ENCODE measurements at regions not wholly inside any gene's neighbourhood (a gene's known extent, or its start where the extent isn't known, plus 50 kb on each side); places are given as distances from the start of the nearest gene placed in this dataset.

DNA sequence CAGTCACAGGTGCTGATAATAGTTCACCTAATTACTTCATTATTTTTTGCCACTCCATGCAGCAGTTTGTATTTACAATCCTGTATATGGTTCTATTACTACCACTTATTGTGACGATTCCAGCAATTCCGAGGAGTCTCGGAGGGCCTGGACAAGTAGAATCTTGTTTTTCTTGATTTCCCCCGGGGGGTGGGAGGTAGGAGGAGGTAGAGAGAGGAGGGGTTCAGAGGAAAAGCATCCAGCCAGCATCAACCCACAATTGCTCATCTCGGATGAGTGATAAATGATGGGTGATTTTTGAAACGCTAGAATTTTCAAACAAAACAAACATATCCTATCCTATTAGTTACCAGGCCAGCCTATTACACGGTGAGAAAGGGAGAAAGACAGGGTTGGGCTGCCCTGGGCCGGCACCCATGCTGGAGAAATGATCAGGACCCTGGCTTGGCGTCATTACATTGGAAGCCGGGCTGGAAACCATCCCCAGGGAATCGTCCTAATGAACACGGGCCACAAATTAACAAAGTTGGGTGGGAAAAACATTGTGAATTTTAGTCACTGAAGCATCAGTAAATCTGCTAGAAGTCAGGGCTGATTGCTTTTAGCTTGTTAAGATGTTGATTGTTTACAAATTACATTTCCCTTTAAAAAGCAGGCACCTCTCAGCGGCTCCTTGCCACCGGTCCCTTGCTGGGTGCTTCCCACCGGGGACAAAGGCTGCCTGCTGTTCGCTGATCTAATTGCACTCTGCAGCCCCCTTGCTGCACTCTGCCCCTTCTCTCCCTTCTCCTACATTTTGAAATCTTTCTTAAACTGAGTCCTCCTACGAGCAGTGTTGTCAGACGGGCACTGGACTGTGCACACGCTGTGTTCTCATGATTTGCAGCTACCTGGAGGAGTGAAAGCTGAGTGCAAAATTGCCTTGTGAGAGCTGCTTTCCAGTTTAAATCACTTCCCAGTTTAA lies 95.5 kb downstream of the FAM204A start:
- DNase-seq = no peak

DNA sequence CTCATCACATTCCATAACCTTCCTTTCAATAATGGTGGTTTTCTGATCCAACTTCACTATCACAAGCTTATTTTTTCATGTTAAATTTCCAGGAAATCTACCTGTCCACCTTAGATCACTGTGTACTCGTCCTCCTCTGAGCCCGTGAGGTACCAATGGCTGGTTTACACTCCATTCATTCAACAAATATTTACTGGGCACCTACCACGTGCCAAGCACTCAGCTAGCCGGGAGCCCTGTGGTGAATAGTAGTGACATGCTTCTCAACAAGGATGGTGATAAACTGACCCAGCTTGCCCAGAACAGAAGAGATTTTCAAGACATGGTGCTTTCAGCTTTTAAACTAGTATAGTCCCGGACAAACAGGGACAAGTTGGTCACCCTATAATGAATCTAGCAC lies 98.2 kb downstream of the FAM204A start:
- DNase-seq = no peak

DNA sequence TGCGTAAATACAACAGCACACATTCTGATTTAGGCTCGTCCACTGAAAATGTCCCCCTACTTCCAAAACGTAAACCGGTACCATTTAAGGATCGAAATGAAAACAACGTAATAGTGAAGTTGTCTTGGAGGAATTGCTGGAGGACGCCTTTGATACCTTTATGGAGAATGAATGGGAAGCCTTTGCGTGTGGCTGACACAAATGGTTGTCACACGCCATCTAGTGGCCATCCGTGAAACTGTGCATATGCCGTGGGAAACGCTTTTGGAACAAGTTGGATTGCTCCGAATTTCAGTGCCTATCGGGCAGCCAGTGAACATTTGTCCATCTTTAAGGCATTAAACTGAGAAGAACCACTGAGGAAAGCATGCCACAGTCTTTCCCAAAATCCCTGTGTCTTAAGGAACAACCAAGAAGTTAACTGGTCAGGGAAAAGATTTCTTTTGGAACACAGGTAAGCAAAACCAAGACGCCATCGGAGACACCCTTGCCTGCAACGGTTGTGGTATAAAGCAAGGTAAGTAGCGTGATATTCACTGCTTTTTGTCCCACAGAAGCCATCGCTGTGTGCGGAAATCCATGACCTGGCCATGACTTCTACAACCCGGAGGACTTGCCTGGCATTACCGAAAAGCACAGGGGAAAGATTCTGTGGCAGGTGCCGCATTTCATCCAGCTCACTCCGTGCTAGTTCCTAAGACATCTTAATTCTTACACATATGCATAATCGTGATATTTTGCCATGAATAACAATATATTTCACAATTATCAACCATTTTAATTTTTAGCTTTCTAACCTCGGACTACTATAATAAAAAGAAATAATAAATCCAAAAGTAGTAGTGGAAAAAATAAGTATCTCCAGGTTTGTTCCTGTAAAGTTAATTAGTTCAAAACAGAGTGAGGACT lies 100.6 kb downstream of the FAM204A start:
- peak; percentile 90 for DNase-seq

DNA sequence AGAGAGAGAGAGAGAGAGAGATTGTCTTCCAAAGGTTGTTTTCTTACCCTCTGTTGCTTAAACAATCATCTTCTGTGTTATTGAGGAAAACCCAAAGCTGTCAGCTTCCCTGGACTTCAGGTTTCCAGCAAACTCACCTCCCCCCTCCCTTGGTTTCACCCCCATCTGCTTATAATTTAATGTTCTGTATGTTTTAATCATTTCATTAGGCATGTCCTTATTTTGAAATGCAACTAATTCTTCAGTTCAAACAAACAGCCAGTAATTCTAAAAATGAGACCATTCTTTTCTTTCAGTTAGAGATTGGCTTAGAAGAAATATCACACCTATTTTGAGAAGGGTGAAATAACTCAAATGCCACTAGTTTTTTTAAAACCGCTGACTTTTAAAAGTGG lies 102.9 kb downstream of the FAM204A start:
- DNase-seq = no peak

DNA sequence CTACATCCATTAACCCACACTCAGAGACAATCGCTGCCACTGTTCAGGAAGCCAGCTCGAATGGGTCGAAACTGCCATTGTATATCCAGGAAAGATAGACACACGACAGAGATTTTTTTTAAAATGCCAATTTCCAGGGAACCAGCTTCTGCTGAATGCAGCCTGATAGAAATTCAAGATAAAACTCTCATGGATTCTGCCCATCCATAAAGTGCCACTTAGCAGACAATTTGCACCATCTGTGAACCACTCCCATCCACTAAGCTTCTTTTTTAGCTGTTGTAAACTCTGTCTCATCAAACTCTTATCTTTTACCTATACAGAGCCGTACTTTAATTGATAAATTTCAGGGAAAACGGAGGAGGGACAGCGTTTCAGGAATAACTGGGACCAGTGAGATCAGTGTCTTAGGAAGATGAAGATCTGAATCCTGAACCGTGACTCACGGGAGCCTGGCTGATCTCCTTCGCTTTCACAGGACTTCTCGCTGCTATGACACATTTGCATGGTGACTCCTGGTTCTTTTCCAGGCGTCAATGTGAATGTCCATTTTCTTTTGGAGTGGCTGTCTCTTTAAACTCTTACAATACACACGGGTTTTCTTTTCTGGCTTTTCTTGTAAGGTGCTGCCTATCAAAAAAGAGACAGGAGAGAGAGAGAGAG lies 103.4 kb downstream of the FAM204A start:
- no peak for DNase-seq

DNA sequence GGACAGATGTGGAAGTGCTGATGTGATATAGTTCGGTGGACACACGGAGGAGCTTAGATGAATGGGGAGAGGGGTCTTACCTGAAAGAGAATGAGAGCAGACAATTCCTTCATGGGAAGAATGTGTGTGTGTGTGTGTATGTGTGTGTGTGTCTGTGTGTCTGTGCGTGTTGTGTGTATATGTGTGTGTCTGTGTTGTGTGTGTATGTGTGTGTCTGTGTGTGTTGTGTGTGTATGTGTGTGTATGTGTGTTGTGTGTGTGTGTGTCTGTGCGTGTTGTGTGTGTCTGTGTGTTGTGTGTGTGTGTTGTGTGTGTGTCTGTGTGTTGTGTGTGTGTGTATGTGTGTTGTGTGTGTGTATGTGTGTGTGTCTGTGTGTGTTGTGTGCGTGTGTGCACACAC lies 104.2 kb downstream of the FAM204A start:
- no peak for DNase-seq

DNA sequence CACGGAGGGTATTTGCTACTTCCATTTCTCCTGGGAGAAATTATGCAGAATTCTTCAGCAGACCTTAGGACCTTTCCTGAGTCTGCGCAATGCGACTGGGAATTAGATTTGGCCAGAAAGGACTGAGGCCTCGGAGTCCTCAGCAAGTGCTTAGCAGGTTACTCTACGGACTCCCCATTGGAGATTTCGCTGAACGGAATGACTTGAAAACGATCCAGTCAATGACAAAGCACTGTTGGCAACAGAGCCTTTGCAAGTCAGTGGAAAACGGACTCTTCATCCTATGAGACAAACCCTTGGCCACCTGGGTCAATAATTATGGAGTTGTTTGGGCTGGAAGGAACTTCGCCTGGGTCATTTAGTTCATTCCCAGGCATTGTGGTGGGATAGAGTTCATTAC lies 107.4 kb downstream of the FAM204A start:
- peak; percentile 62 for DNase-seq

DNA sequence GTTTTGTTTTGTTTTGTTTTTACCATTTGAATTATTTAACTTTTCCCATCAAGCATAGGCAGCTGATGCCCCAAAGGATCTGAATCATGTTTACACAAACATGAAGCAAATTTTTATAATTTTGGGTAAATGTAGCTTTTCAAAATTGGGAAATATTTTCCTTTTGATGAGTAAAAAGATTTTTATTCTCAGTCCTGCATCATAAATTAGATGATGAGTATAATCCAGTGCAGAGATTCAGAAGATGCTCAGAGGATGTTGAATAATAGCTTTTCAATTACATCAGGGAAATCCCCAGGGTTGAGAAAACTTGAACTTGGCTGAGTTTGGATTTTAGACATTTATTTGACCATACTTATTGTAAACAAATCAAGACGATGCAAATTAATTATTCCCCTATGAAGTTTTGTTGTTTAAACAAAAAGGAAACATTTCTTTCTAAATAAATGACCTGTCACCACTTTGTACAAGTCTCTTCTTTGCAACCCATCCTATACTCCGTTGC lies 121.7 kb downstream of the FAM204A start:
- no peak for DNase-seq

DNA sequence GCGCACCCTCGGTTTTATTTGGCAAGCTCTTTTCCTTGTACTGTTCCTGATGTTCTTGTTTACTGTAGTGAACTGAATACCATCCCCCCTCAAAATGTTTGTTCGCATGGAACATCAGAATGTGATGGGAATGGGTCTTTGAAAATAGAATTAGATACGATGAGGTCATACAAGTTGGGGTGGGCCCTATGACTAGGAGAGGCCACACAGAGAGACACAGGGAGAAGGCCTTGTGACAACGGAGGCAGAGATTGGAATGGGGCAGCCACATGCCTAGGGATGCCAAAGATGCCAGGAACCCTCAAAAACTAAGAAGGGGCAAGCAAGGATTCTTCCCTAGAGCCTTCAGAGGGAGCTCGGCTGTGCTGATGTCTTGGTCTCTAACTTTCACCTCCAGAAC lies 123.6 kb downstream of the FAM204A start:
- DNase-seq = no peak

DNA sequence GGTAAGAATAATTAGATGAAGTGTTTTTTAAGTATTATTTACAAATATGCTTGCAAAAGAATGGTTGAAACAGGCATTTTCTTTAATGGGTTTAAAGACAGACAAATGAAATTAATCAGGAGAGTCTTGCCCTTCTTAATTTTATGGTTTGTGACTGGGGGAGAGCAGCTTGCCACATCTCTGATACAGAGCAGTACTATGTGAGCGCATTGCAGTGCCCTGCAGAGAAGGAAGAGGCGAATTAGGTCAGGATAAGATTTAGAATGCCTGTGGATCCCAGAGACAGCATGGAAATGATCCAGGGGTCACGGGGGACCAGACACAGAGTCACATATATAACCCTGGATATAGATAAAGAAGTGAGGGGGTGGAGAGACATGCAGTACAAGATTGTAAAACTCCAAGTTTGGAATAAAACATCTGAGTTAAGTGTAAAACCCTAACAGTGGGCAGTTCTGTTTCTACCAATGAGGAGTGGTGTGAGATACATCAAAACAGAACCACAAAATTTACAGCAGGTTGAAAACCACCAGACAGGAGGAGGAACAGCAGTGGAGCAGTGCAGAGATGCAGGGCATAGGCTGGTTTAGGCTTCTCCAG lies 125.5 kb downstream of the FAM204A start:
- DNase-seq = no peak

DNA sequence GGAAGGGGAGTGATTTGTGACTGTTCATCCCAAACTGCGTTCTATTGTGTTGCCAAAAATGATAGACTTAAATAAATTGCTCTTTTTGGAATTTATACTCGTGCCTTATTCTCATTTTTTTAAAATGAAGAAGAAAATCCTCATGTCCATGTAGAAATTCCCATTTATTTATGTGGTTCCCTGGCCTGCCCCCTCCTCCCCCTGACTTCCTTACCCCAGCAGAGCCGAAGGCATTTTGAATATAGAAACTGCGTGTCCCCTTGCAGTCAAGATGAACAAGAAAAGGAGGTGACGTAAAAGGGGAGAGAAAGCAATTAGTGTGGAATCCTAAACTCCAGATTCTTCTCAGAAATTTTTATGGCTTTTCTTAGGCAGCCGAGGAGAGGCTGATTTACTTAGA lies 126.1 kb downstream of the FAM204A start:
- DNase-seq = no peak

DNA sequence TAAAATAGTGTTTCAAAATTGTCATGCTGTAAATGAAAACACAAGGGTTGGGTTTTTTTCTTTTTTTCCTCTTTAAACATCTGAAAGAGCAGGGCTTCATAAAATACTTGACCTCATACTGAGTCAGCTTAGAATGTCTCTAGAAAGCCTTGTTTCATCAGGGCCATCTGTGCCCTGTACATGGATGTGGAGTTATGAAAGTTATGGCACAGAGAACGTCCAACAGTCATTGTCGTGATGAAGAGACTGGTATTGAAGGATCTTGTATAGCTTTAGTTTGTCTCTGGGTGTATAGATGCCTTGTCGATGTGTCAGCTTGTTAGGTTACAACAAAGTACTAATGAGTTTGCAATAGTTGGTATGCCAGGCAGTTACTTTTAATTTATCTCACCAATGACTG lies 127.3 kb downstream of the FAM204A start:
- no peak for DNase-seq

DNA sequence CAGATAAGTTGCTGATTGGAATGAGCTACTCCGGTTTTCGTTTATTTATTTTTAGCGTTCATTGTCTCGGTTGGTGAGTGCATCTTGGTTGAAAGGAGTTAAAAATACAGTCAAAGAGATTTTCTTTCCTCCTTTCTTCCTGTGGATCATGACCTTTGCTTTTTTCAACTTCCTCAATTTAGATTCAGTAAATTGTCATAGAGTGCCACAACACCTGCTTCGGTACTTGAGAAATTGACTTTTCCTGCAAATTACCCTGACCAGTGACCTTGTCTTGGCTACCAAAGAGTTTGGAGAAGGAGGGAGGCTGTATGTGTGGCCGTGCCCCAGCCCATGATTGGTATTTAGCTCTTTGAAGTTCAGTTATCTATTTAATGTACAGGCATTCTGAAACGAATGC lies 128.7 kb downstream of the FAM204A start:
- no peak for DNase-seq

DNA sequence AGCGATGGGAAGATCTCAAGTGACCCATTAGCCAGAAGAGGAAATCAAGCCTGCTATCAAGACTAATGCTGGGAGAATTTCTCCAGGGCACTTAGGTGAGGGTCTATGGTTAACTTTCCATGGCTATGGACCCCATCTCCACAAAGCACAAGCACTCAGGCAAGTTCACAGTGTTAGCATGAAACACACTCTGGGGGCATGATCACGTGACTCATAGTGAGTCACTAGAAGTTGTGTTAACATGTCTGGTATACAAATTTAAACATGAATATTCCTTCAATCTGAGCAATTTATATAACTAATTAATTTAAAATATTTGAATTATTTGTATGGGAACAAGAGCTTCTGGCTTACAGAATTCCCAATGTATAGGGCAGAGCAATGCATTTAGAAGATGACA lies 131.8 kb downstream of the FAM204A start:
- no peak for DNase-seq

DNA sequence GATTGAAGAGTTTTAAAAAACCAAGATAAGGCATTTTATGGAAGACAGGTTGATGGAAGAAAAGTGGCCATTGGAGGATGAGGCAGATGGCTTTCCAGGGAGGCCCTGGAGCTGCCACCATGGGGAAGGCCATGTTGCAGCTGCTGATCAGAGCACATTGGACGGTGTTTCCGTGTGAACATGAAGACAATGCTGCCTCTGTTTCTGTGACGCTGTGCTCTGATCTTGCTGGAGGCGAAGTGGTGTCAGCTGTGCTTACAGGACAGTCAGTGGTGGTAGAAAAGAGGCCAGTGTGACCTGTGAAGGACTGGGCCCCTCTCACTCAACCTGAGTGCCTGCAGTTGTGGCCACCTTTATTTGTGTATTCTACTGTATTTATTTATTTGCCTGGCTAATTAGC lies 132.9 kb downstream of the FAM204A start:
- no peak for DNase-seq

DNA sequence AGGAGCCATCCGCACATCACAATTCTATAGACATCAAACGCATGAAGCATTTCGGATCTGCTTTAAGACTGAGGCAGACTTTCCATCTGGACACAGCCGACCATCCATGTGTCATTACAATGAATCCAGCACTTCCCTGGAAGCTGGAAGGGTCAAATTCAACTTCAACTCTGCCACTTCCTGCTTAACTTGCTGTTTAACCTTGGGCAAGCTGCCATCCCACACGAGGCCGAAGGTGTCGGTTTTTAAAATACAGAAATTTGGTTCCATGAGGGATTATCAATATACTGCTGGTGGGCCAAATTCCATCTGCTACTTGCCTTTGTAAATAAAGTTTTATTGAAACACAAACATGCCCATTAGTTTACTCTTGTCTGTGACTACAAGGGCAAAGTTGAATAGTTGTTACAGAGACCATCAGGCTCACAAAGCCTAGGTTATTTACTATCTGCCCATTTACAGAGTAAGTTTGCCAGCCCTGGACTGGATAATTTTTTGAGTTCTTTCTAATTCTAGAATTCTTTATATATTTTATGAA lies 134.6 kb downstream of the FAM204A start:
- DNase-seq = no peak

DNA sequence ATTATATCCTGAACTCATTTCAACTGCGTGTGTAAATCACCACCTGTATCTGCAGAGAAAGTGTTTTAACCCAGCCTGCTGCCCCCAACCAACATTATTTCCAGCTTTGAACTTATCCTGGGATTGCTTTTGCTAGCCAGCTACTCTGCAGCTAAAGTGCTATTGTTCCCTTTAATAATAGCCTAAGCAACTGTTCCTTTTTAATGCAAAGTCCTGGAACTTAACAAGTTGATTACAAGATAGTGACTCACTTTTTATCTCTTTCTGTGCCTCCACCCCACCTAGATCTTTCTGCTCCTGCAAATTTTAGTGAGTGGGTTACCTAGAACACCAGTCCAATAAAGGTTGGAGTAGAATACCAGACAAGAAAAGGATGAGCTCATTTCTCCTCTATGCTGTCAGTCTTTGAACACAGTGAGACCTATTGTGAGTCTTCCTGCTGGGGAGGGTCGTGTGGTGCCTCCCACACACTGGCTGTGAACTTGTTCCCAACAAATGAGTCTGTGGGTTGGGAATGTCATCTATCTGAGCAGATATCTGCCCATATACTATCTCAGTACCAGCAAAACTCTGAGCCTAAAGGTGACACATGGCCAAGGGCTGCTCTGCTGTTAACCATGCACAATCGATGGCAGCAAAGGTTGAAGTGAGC lies 137.7 kb downstream of the FAM204A start:
- DNase-seq = no peak

DNA sequence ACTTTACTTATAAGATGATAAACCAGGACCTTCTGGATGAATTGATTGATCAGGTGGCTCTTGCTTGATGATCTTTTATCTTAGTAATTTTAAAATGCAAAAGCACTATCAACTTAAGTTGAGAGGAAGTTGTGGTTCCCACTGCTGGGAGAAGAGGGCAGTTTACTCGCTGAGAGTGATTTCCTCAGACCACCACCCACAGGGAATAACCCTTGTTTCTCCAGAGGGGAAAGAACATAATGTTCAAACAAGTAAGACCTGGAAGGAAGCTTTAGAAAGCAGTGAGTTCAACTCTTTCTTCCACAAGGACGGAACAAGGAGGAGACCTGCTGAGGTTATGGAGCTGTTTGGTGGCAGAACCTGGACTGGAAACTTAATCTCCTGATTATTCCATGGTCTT lies 138.7 kb downstream of the FAM204A start:
- DNase-seq = no peak

DNA sequence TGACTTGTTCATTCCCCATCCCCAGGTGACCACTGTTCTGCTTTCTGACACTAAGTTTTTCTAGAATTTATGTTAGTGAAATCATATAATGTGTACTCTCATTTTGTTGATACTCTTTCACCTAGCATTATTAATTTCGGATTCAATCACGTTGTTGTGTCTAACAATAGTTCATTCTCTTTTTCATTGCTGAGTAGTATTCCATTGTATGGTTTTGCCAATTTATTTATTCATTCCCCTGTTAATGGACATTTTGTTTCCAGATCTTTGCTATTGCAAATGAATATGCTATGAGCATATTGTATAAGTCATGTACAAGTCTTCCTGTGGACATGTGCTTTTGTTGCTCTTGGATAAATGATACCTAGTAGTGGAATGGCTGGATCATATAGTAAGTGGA lies 146.4 kb downstream of the FAM204A start:
- DNase-seq = no peak

DNA sequence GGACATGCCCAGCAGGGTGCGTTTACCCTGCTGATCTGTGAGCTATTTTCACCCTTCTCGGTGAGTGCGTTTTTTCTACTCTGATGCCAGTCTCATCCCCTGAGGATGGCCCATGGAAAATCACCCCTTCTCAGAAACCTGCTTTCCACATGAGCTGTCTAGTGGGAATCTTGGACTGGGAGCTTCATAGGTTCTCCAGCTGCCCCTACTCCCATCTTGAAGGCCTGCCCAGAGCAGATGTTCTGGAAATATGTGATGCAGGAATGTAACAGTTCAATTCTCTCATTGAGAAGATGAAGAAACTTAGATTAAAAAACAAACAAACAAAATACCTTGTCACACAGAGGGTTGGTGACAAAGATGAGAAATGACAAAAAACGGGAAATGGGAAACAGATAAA lies 146.9 kb upstream of the RAB11FIP2 start:
- no peak for DNase-seq

DNA sequence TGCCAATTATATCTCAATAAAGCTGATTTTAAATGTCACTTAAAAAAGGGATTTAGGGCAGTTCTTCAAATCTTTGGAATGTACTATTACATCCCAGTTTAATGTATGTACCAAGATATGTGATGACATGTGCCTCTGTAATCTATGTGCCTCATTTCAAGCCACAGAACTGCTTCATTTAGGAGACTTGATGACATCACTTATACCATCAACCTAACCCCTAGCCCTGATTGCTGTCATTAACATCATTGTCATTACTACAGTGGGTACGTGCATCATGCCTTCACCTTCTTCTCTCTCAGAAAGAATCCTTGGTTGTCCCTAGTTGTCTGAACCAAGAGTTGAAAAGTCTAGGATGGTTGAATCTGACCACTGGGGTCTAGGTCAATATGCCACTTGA lies 134.3 kb upstream of the RAB11FIP2 start:
- DNase-seq = no peak

DNA sequence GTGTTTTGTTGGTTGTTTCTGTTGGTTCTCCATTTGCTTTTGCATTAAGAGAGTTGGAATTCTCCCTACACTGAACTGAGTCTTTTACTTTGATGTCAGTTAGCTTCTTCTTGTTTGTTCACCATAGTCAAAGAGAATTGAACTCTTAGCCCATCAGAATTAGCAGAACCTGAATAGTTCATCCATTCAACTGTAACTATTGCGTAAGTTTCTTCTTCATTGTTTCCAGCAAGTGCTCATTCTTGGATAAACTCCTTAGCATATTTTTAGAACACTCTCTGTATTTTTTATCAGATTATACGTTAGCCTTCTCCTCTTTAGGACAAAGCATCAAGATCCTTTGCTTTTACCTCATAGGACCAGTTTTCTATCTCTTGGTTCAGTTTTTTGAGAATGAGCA lies 128.4 kb upstream of the RAB11FIP2 start:
- DNase-seq = no peak
